H1 (cell line): ENCODE measurements at regions not wholly inside any gene's neighbourhood (a gene's known extent, or its start where the extent isn't known, plus 50 kb on each side); places are given as distances from the start of the nearest gene placed in this dataset.

Experiments
- CTCF ChIA-PET: fragments of 300-600 bp; sonication (Branson Sonifier 250); formaldehyde crosslinking; loops from one replicate; lab custom pipeline; 2021; ENCODE audit not compliant: partially characterized antibody; lab: Charles Lee
- POLR2A ChIA-PET: fragments of 300-600 bp; sonication (Branson Sonifier 250); formaldehyde crosslinking; loops from one replicate; lab custom pipeline; 2021; ENCODE audit warnings: inconsistent platforms; ENCODE audit not compliant: partially characterized antibody; lab: Charles Lee
- DNase-seq, 2 experiments: peaks; one replicate each; pipeline versions ENCODE4 v3.0.0 to v3.0.0-alpha.2; 2010 to 2022; ENCODE audit warnings: low spot score in 2 of 2, low read depth in 1 of 2, mixed read lengths in 1 of 2
- FAIRE-seq: peaks from 2 replicates; lab custom pipeline; 2011; peaks lifted over from hg19 to GRCh38; lab: Jason Lieb, UNC
- H2AFZ ChIP-seq: 2 replicates; pipeline ENCODE4 v1.8.1; 2012; ENCODE audit warnings: low read length, inconsistent platforms
- H2AK5ac ChIP-seq: 2 replicates; pipeline ENCODE4 v1.6.1; 2013; ENCODE audit warnings: low read depth, low read length
- H2BK120ac ChIP-seq: replicated peaks from 2 replicates; pipeline ENCODE3; 2013; ENCODE audit warnings: low read depth, low read length, inconsistent platforms
- H2BK12ac ChIP-seq: 2 replicates; pipeline ENCODE4 v1.6.1; 2013; ENCODE audit warnings: low read depth, low read length
- H2BK15ac ChIP-seq: 2 replicates; pipeline ENCODE4 v1.6.1; 2013; ENCODE audit warnings: low read length
- H2BK20ac ChIP-seq: 2 replicates; pipeline ENCODE4 v1.6.1; 2013; ENCODE audit warnings: low read length
- H2BK5ac ChIP-seq: 2 replicates; pipeline ENCODE4 v1.6.1; 2013; ENCODE audit warnings: low read depth, low read length
- H3K14ac ChIP-seq: 2 replicates; pipeline ENCODE4 v1.6.1; 2013; ENCODE audit warnings: inconsistent platforms; ENCODE audit not compliant: insufficient read length
- H3K18ac ChIP-seq: 2 replicates; pipeline ENCODE4 v1.6.1; 2013; ENCODE audit warnings: low read length; ENCODE audit errors: extremely low read depth
- H3K23ac ChIP-seq: 2 replicates; pipeline ENCODE4 v1.6.1; 2013; ENCODE audit warnings: inconsistent platforms; ENCODE audit not compliant: insufficient read length
- H3K23me2 ChIP-seq: 2 replicates; pipeline ENCODE4 v1.6.1; 2013; ENCODE audit warnings: low read depth, low read length
- H3K27ac ChIP-seq: 2 replicates; pipeline ENCODE4 v1.6.1; 2011; ENCODE audit warnings: low read depth, low read length, inconsistent platforms
- H3K27me3 ChIP-seq, 4 experiments: replicated peaks in 1 of 4; 1 replicate in 1 of 4; 2 replicates in 3 of 4; pipeline versions ENCODE4 v1.6.1 to v1.8.1; 2011 to 2013; ENCODE audit warnings: low read length in 3 of 4, mild to moderate bottlenecking in 3 of 4, inconsistent platforms in 2 of 4, mixed read lengths in 2 of 4, moderate library complexity in 1 of 4; ENCODE audit not compliant: control insufficient read depth in 3 of 4, insufficient read depth in 3 of 4; ENCODE audit errors: extremely low read depth in 1 of 4
- H3K36me3 ChIP-seq, 4 experiments: 2 replicates each; pipeline versions ENCODE4 v1.6.1 to v1.8.1; 2011 to 2013; ENCODE audit warnings: mild to moderate bottlenecking in 4 of 4, low read length in 3 of 4, moderate library complexity in 2 of 4, control low read depth in 1 of 4, inconsistent platforms in 1 of 4; ENCODE audit not compliant: insufficient read depth in 4 of 4, control insufficient read depth in 2 of 4
- H3K4ac ChIP-seq: replicated peaks from 2 replicates; pipeline ENCODE3; 2013; ENCODE audit warnings: low read length, low read depth, mixed read lengths, inconsistent platforms; ENCODE audit not compliant: insufficient read length
- H3K4me1 ChIP-seq, 4 experiments: replicated peaks in 1 of 4; 1 replicate in 1 of 4; 2 replicates in 3 of 4; pipeline versions ENCODE4 v1.6.1 to v1.8.1; 2011 to 2013; ENCODE audit warnings: low read length in 3 of 4, inconsistent platforms in 2 of 4, mixed read lengths in 1 of 4; ENCODE audit not compliant: insufficient read depth in 4 of 4, control insufficient read depth in 3 of 4
- H3K4me2 ChIP-seq, 2 experiments: 2 replicates each; pipeline versions ENCODE4 v1.6.1 to v1.8.1; 2011 to 2013; ENCODE audit warnings: low read depth in 2 of 2, low read length in 2 of 2, control low read depth in 1 of 2, inconsistent platforms in 1 of 2, mild to moderate bottlenecking in 1 of 2; ENCODE audit not compliant: insufficient read depth in 1 of 2
- H3K4me3 ChIP-seq, 4 experiments: fragments of 200-600, 300-600 bp in 1 of 4; sonication (generic), shearing (Covaris generic), sonication (Bioruptor Twin) in 1 of 4; 2 replicates each; pipeline versions ENCODE4 v1.5.1 to v1.8.1; 2011 to 2016; ENCODE audit warnings: low read length in 4 of 4, low read depth in 3 of 4, control low read depth in 2 of 4, inconsistent platforms in 2 of 4, mild to moderate bottlenecking in 2 of 4, mixed read lengths in 1 of 4, moderate library complexity in 1 of 4; ENCODE audit not compliant: insufficient read depth in 2 of 4; ENCODE audit errors: extremely low read depth in 1 of 4
- H3K56ac ChIP-seq: replicated peaks from 2 replicates; pipeline ENCODE3; 2013; ENCODE audit warnings: low read depth, mild to moderate bottlenecking, mixed read lengths, low read length, inconsistent platforms; ENCODE audit not compliant: insufficient read length
- H3K79me1 ChIP-seq: 2 replicates; pipeline ENCODE4 v1.6.1; 2013; ENCODE audit warnings: low read depth, low read length, control low read depth
- H3K79me2 ChIP-seq, 2 experiments: 2 replicates each; pipeline versions ENCODE4 v1.6.1 to v1.8.1; 2012 to 2013; ENCODE audit warnings: low read length in 2 of 2, mild to moderate bottlenecking in 2 of 2, inconsistent platforms in 1 of 2; ENCODE audit not compliant: insufficient read depth in 2 of 2, control insufficient read depth in 1 of 2
- H3K9ac ChIP-seq, 4 experiments: replicated peaks in 1 of 4; 1 replicate in 1 of 4; 2 replicates in 3 of 4; pipeline versions ENCODE4 v1.6.1 to v1.8.1; 2011 to 2013; ENCODE audit warnings: low read depth in 3 of 4, low read length in 3 of 4, control low read depth in 2 of 4, mild to moderate bottlenecking in 2 of 4, moderate library complexity in 2 of 4, inconsistent platforms in 1 of 4; ENCODE audit errors: extremely low read depth in 1 of 4
- H3K9me3 ChIP-seq, 2 experiments: 2 replicates each; pipeline versions ENCODE4 v1.6.1 to v1.8.1; 2012 to 2013; ENCODE audit warnings: mild to moderate bottlenecking in 2 of 2, moderate library complexity in 2 of 2, control low read depth in 1 of 2, inconsistent platforms in 1 of 2, low read depth in 1 of 2, low read length in 1 of 2, mixed read lengths in 1 of 2; ENCODE audit not compliant: insufficient read depth in 2 of 2
- H4K20me1 ChIP-seq, 2 experiments: replicated peaks in 1 of 2; 2 replicates each; pipeline versions ENCODE3 to v1.8.1; 2011 to 2013; ENCODE audit warnings: inconsistent platforms in 2 of 2, low read length in 2 of 2, mild to moderate bottlenecking in 1 of 2; ENCODE audit not compliant: insufficient read depth in 2 of 2, control insufficient read depth in 1 of 2
- H4K5ac ChIP-seq: 2 replicates; pipeline ENCODE4 v1.6.1; 2013; ENCODE audit warnings: low read length, low read depth, mixed read lengths, inconsistent platforms; ENCODE audit not compliant: insufficient read length
- H4K8ac ChIP-seq: 2 replicates; pipeline ENCODE4 v1.8.0; 2013; ENCODE audit warnings: mild to moderate bottlenecking, moderate library complexity, low read length, inconsistent platforms; ENCODE audit not compliant: insufficient read depth; ENCODE audit errors: extremely low read depth
- H4K91ac ChIP-seq: replicated peaks from 2 replicates; pipeline ENCODE3; 2013; ENCODE audit warnings: low read length, mixed read lengths, inconsistent platforms; ENCODE audit not compliant: insufficient read length
- EP300 ChIP-seq, 2 experiments: IDR thresholded peaks; 1 replicate in 1 of 2; 2 replicates in 1 of 2; pipeline ENCODE4 v1.6.1; 2011 to 2012; ENCODE audit warnings: low read depth in 2 of 2, low read length in 2 of 2, mild to moderate bottlenecking in 2 of 2, borderline replicate concordance in 1 of 2, inconsistent platforms in 1 of 2, moderate library complexity in 1 of 2
- RFX5 ChIP-seq: IDR thresholded peaks from 2 replicates; pipeline ENCODE4 v1.6.1; 2011; ENCODE audit warnings: low read depth, low read length, improper control_type of control experiment, borderline replicate concordance
- RXRA ChIP-seq: IDR thresholded peaks from 2 replicates; pipeline ENCODE4 v1.6.1; 2011; ENCODE audit warnings: low read depth, mild to moderate bottlenecking, low read length, moderate library complexity; ENCODE audit not compliant: insufficient read depth
- SIN3A ChIP-seq, 2 experiments: IDR thresholded peaks in 1 of 2; conservative IDR thresholded peaks in 1 of 2; 2 replicates each; pipeline ENCODE4 v1.6.1; 2011 to 2012; ENCODE audit warnings: low read length in 2 of 2, improper control_type of control experiment in 1 of 2, low read depth in 1 of 2, mild to moderate bottlenecking in 1 of 2
- SP1 ChIP-seq: IDR thresholded peaks from 2 replicates; pipeline ENCODE4 v1.6.1; 2011; ENCODE audit warnings: low read depth, low read length
- TBP ChIP-seq: IDR thresholded peaks from 2 replicates; pipeline ENCODE4 v1.6.1; 2011; ENCODE audit warnings: low read depth, low read length, improper control_type of control experiment

DNA sequence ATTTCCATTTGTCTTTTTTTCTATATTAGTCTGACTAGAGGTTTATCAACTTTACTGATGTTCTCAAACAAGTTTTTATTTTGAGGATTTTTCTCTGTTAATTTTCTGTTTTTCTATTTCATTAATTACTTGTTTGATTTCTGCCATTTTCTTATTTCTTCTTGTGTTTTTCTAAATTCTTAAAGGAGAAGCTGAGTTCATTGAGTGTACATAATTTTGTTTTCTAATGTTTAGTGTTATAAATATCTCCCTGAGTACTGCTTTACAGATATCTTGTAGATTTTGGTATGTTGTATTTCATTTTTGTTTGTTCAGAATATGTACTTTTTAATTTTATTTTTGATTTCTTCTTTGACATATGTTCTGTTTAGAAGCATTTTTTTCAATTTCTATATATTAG is 1404.3 kb upstream of the MIR17HG start:
- no peak overlapping the region for H2AFZ ChIP-seq
- H3K36me3 ChIP-seq = no peaks in the 10 kb centered on the region
- no peaks in the 10 kb centered on the region for H3K79me1 ChIP-seq
- no peaks in the 10 kb centered on the region for H3K79me2 ChIP-seq
- no peak overlapping the region for H2AK5ac ChIP-seq
- H3K18ac ChIP-seq = no peak overlapping the region
- no peak overlapping the region for H3K14ac ChIP-seq
- FAIRE-seq (no peak), DNase-seq (no peak)
- no peak overlapping the region for H3K23ac ChIP-seq
- no peaks in the 10 kb centered on the region for H3K23me2 ChIP-seq
- H3K4ac ChIP-seq = no peak overlapping the region
- no peak overlapping the region for H4K91ac ChIP-seq
- no peak overlapping the region for H3K4me2 ChIP-seq
- no peak overlapping the region for H2BK15ac ChIP-seq
- H3K4me1 ChIP-seq = no peaks in the 10 kb centered on the region
- no peak overlapping the region for H3K4me3 ChIP-seq
- no peak overlapping the region for H3K27ac ChIP-seq
- POLR2A ChIA-PET = no interaction called here
- H4K20me1 ChIP-seq = no peaks in the 10 kb centered on the region
- TF ChIP-seq RFX5 = no peak
- TF ChIP-seq SP1 = no peak
- TF ChIP-seq RXRA = no peak
- TF ChIP-seq TBP = no peak
- no peak for TF ChIP-seq EP300 (IDR thresholded peaks at IDR 0.05; ENCODE audit: borderline replicate concordance in 1 of 2, low read depth in 2 of 2, low read length in 2 of 2)
- TF ChIP-seq SIN3A (conservative IDR thresholded peaks at IDR 0.05 in 1 of 2, IDR thresholded peaks at IDR 0.05 in 1 of 2; ENCODE audit: low read depth in 1 of 2, low read length in 2 of 2) = no peak
- TF ChIP-seq, all 59 proteins: peak for 0
- no peak overlapping the region for H4K8ac ChIP-seq
- H2BK120ac ChIP-seq = no peak overlapping the region
- H2BK5ac ChIP-seq = no peak overlapping the region
- H3K27me3 ChIP-seq = no peaks in the 10 kb centered on the region
- no peak overlapping the region for H3K9ac ChIP-seq
- no peak overlapping the region for H2BK12ac ChIP-seq
- no peak overlapping the region for H3K56ac ChIP-seq
- CTCF ChIA-PET = no interaction called here
- no peaks in the 10 kb centered on the region for H3K9me3 ChIP-seq
- H2BK20ac ChIP-seq = no peak overlapping the region
- no peak overlapping the region for H4K5ac ChIP-seq
